OCI-LY3 (cell line): ENCODE measurements at regions not wholly inside any gene's neighbourhood (a gene's known extent, or its start where the extent isn't known, plus 50 kb on each side); places are given as distances from the start of the nearest gene placed in this dataset.

ENCODE experiments used
- H2AFZ ChIP-seq: fragments of 200-600, 300-600 bp; shearing (Covaris generic); 2 replicates; pipeline ENCODE4 v1.6.0; 2014; ENCODE audit warnings: antibody characterized with exemption, low read depth, low read length
- H3K27ac ChIP-seq: fragments of 200-600, 300-600 bp; sonication (generic); 2 replicates; pipeline ENCODE4 v1.5.1; 2014; ENCODE audit warnings: mild to moderate bottlenecking, low read length, moderate library complexity, mixed read lengths
- H3K27me3 ChIP-seq: fragments of 200-600, 300-600 bp; sonication (generic); 2 replicates; pipeline ENCODE4 v1.6.1; 2014; ENCODE audit warnings: low read depth, low read length, mixed read lengths
- H3K36me3 ChIP-seq: fragments of 200-600, 300-600 bp; sonication (generic); replicated peaks from 2 replicates; pipeline ENCODE3; 2014; ENCODE audit warnings: low read depth, low read length, mixed read lengths
- H3K4me1 ChIP-seq: fragments of 300-600, 200-600 bp; sonication (generic); 2 replicates; pipeline ENCODE4 v1.6.1; 2014; ENCODE audit warnings: low read length, mixed read lengths
- H3K4me2 ChIP-seq: fragments of 200-600, 300-600 bp; sonication (generic); 2 replicates; pipeline ENCODE4 v1.6.1; 2014; ENCODE audit warnings: low read length, mixed read lengths
- H3K4me3 ChIP-seq: fragments of 300-600, 200-600 bp; sonication (generic); 2 replicates; pipeline ENCODE4 v1.5.1; 2014; ENCODE audit warnings: antibody characterized with exemption, mild to moderate bottlenecking, low read length, moderate library complexity
- H3K79me2 ChIP-seq: fragments of 300-600, 200-600 bp; shearing (Covaris generic); 2 replicates; pipeline ENCODE4 v1.6.1; 2014; ENCODE audit warnings: mild to moderate bottlenecking, low read length, mixed read lengths
- H3K9ac ChIP-seq: fragments of 300-600, 200-600 bp; shearing (Covaris generic); 2 replicates; pipeline ENCODE4 v1.6.0; 2014; ENCODE audit warnings: mild to moderate bottlenecking, low read length, moderate library complexity
- H3K9me3 ChIP-seq: fragments of 200-600, 300-600 bp; shearing (Covaris generic); 2 replicates; pipeline ENCODE4 v1.6.1; 2014; ENCODE audit warnings: low read length, mixed read lengths; ENCODE audit not compliant: insufficient read depth
- H4K20me1 ChIP-seq: fragments of 200-600, 300-600 bp; sonication (generic); 2 replicates; pipeline ENCODE4 v1.6.1; 2016; ENCODE audit warnings: low read length, mixed read lengths; ENCODE audit not compliant: insufficient read depth
- CTCF ChIP-seq: fragments of 200-600, 300-600 bp; sonication (generic); IDR thresholded peaks from 2 replicates; pipeline ENCODE4 v1.5.1; 2014; ENCODE audit warnings: antibody characterized with exemption, low read length, low read depth
- EZH2phosphoT487 ChIP-seq: fragments of 200-600 bp; shearing (Covaris generic); IDR thresholded peaks from 2 replicates; pipeline ENCODE4 v1.6.1; 2018; ENCODE audit warnings: antibody characterized with exemption, mixed run types, low read depth

- H3K4me1 ChIP-seq: peaks cover 7% of the 10 kb centered on the region
- peaks cover 10% of the 10 kb centered on the region; the same call in 1 of the 2 replicates for H3K27me3 ChIP-seq
- H3K36me3 ChIP-seq: no peaks in the 10 kb centered on the region
- no peaks in the 10 kb centered on the region for H3K9me3 ChIP-seq
- H3K4me2 ChIP-seq: no peak overlapping the region
- no peaks in the 10 kb centered on the region for H3K79me2 ChIP-seq
- H3K4me3 ChIP-seq: no peak overlapping the region
- TF ChIP-seq CTCF: no peak
- no peak for TF ChIP-seq EZH2phosphoT487
- H4K20me1 ChIP-seq: no peaks in the 10 kb centered on the region
- no peak overlapping the region for H2AFZ ChIP-seq
- no peak overlapping the region for H3K27ac ChIP-seq
- no peak overlapping the region for H3K9ac ChIP-seq
These were observed 101.9 kb downstream of the CTTN start for GRCh38 chr11:70500076-70500847.

GRCh38 chr11:70501051-70501901 is 102.9 kb downstream of the CTTN start:
- H2AFZ ChIP-seq: no peak overlapping the region
- no peak overlapping the region for H3K27ac ChIP-seq
- H3K9me3 ChIP-seq: no peaks in the 10 kb centered on the region
- no peak overlapping the region for H3K9ac ChIP-seq
- no peak overlapping the region for H3K4me3 ChIP-seq
- H3K27me3 ChIP-seq: peaks cover 10% of the 10 kb centered on the region; the same call in 1 of the 2 replicates
- H3K4me2 ChIP-seq: no peak overlapping the region
- H4K20me1 ChIP-seq: no peaks in the 10 kb centered on the region
- peaks cover 7% of the 10 kb centered on the region for H3K4me1 ChIP-seq
- H3K79me2 ChIP-seq: no peaks in the 10 kb centered on the region
- no peak for TF ChIP-seq EZH2phosphoT487
- no peak for TF ChIP-seq CTCF
- no peaks in the 10 kb centered on the region for H3K36me3 ChIP-seq

GRCh38 chr11:70501933-70502540 is 103.7 kb downstream of the CTTN start:
- no peaks in the 10 kb centered on the region for H4K20me1 ChIP-seq
- no peak overlapping the region for H2AFZ ChIP-seq
- H3K27ac ChIP-seq: no peak overlapping the region
- H3K9me3 ChIP-seq: no peaks in the 10 kb centered on the region
- no peak overlapping the region for H3K4me3 ChIP-seq
- H3K27me3 ChIP-seq: peaks cover 7% of the 10 kb centered on the region; the same call in 1 of the 2 replicates
- no peak overlapping the region for H3K4me2 ChIP-seq
- H3K36me3 ChIP-seq: no peaks in the 10 kb centered on the region
- H3K9ac ChIP-seq: no peak overlapping the region
- TF ChIP-seq CTCF (no peak), EZH2phosphoT487 (no peak)
- H3K4me1 ChIP-seq: peaks cover 7% of the 10 kb centered on the region
- H3K79me2 ChIP-seq: no peaks in the 10 kb centered on the region
